HG02970 (cell line): ENCODE measurements at regions not wholly inside any gene's neighbourhood (a gene's known extent, or its start where the extent isn't known, plus 50 kb on each side); places are given as distances from the start of the nearest gene placed in this dataset.

Experiments
- ATAC-seq: cut with Tn5 transposase; IDR thresholded peaks from one replicate; pipeline ENCODE4 v1.9.1; 2021; ENCODE audit warnings: mild to moderate bottlenecking, moderate library complexity, moderate number of reproducible peaks; ENCODE audit not compliant: unreplicated experiment, low FRiP score

DNA sequence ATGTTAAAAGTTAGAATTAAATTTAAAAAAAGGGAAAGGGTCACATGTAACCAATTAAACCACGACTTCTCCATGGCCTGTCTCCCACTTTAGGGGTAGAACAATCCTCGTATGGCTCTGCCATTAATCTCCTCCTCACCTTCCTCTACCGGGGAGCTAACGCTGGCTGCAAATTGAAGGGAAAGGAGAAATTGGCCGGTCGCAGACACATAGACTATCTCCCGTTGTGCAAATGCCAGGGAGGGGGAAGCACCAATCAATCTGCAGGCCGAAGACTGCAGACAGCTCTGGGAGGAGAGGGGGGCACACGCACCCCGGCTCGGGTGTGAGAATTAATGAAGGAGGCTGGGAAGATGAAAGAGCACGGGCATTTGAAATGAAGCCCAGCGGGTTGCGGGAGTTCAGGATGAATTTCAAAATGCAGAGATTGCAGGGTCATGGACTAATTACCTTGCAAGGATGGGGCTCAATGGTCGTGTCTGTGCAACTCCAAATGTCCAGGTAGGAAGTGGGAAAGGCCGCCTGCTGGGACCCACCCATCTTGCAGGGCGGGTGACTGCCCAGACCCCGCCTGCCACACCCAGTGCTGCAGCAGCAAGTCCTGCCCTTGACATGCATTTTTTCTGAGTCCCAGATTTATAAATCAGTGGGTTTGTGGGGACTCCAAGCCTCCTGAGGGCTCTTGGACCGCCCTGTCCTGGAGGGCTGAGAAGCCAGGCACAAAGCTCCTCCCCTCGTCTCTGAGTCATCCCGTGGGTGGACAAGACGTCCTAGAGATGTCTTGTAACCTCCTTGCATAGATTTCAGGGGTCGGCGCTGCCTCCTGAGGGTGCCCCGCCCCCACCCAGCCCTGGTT lies 534.2 kb downstream of the TBC1D22A start:
- no peak for ATAC-seq

DNA sequence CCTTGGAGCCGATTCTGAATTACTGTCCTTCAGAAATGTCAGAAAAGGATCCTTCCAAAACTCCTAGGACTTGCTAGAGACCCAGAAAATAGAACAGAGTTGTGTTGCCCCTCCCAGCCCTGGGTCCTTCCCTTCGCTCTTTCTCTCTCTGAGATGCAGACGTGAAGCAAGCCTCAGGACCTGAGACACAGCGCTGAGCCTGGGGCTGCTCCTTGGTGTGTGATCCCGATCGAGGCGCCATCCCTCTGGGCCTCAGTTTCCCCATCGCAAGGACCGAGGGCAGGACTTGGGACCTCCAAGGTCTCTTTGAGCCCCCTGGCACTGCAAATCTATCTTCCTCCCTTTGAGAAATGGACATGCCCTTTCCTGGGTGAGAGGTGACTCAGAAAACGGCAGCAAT lies 533.5 kb downstream of the TBC1D22A start:
- no peak for ATAC-seq

- ATAC-seq, result no peak
These were observed 532.9 kb downstream of the TBC1D22A start for GRCh38 chr22:47295226-47295901.

GRCh38 chr22:47294576-47294975 lies 532.1 kb downstream of the TBC1D22A start:
- no peak for ATAC-seq

DNA sequence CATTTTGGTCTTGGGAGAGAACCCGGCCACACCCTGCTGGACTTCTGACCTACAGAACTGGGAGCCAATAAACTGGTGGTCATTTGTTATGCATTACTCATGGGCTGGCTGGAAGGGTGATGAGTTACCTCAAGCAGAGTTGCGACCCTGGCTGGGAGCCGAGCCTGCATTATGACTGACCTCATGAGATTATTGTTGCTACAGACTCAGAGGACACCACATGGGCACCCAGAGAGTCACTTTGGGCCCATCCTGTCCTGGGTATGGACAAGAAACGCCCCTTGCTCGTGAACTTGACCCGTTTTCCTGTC lies 531.7 kb downstream of the TBC1D22A start:
- ATAC-seq, result no peak

- no peak for ATAC-seq
These were observed 531.1 kb downstream of the TBC1D22A start for GRCh38 chr22:47293368-47294221.

- ATAC-seq, result no peak
These were observed 530.3 kb downstream of the TBC1D22A start for GRCh38 chr22:47292546-47293320.

- no peak for ATAC-seq
These were observed 529.4 kb downstream of the TBC1D22A start for GRCh38 chr22:47291565-47292495.

DNA sequence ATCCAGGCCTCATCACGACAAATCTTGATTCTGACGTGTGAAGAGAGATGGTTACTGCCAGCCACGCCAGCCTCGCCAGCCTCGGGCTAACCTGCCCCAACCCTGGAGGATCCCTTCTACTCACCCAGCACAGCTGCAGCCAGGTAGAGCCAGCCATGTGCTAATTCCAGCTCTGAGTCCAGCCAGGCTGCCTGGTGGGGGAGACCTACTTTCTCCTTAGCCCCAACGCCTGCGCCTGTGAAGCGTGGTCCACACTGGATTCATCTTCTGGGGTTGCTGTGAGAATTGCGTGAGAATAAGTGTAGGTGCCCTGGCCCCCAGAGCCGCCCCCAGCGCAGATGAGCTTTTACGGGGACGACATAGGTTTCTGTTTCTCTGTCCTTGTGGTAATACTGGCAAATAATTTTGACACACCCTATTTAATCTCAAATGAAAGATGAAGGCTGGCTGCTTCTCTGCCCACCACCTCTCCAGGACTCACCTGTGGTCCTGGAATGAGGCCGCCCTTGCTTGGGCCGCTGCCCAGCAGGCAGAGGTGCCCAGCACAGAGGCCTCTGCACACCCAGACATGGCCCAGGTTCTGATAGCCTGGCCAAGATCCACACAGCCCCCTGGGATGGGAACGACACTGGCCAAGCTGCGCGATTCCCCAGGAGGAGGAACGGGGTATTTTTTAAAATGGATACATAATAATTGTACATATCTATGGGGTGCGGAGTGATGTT lies 528.4 kb downstream of the TBC1D22A start:
- ATAC-seq, result no peak

- ATAC-seq, result no peak
These were observed 527.0 kb downstream of the TBC1D22A start for GRCh38 chr22:47289336-47289985.

- ATAC-seq, result no peak
These were observed 526.2 kb downstream of the TBC1D22A start for GRCh38 chr22:47288680-47289079.

DNA sequence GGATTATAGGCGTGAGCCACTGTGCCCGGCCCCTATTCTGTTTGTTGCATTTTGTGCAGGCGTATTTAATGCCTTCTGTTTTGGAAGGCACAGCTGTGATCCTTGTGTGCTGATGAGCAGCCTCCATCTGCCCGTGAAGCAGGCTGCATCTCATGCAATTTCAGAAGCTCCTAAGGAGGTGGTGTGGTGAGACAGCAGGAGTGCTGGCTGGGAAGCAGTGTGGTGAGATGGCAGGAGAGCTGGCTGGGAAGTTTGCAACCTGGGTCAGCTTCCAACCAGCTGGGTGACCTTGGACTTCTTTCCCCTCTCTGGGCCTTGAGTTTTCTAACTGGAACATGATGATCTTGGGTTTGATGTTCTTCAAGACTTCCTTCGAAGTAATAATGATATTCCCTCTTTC lies 525.1 kb downstream of the TBC1D22A start:
- no peak for ATAC-seq

DNA sequence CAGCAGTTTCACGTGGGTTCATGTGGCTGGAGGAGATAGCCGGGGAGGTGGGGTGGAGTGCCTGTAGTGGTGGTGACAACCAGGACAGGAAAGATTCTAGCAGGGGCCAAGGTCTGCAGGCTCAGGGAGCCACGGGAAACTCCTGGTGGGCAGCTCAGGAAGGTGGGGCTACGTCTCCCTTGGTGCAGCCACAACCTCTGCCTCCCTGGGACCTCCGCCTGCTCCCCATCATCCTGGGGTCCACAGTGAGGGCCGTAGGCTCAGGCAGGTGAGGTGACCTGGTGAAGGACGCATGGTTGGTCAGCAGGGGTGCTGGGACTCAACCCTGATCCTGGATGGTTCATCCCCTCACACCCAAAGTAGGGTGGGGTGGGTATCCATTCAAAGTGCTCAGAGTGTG lies 524.1 kb downstream of the TBC1D22A start:
- no peak for ATAC-seq

DNA sequence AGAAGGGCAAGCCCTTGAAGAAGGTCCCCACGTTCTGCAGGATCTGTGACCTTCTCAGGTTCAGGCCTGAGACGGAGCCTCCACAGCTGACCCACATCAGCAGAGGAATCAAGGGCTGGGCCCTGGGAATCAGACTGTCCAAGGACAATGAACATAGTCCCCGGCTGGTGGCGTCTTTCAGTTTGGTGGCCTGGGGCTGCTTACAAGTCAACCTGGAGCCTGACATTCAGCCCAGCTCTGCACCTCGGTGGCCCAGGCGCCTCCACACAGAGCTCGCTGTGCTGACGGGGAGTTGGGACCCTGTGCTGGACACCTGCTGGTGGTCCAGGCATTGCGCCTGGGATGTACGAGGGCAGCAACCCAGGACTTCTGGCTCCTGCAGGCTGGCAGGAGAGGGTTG lies 523.5 kb downstream of the TBC1D22A start:
- ATAC-seq, result no peak

DNA sequence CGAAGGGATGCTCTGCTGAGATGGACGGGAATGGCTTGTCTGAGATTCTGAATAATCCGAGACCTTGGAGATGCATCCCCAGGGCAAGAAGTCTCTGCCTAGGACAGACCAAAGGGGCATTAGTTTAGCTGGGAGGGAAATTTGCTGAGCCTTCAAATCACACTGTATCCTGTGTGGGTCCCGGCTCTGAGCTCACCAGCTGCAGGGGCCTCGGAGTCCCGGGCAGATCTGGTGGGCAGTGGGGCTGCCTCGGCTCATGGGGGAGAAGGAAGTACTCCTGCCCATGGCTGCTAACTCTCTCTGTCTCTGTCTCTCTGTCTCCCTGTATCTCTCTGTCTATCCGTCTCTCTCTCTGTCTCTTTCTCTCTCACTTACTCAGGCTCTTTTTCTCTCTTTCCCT lies 522.4 kb downstream of the TBC1D22A start:
- ATAC-seq, result no peak

DNA sequence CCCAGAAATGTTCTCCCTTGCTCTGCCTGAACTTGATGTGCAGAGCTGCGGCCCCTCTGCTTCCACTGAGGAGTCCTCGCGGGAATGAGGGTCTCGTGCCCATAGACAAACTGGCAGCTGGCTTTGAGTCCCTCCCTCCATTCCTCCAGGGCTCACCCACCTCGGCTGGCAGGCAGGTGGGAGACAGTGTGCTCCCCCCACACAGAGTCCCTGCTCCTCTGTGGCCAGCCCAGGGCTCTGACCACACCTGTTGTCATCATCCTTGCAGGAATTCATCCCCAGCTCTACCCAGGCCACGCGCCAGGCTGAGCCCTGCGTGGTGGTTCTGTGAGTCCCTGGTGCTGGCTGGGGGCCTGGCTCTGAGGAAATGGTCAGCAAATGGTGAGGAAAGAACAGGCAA lies 521.9 kb downstream of the TBC1D22A start:
- ATAC-seq, result no peak

- ATAC-seq, result no peak
These were observed 521.3 kb downstream of the TBC1D22A start for GRCh38 chr22:47283616-47284270.

DNA sequence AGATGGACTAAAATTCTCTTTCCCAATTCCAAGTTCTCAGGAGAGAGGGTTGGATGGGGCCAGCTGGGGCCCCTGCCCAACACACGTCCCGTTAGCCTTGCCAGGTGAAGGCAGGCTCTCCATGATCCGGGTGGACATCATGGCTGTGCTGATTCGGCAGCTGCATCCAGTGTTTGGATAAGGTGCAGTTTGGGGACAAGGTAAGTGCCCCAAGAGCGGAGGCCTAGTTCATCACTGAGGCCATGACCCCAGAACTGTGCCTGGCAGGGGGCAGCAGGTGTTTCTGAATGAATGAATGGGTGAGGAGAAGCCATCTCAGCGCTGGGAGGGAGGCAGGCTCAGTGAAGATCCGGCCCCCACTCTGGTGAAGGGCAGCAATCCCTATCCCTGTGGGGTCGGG lies 520.4 kb downstream of the TBC1D22A start:
- no peak for ATAC-seq
